Glutamatergic neuron (in vitro differentiated cells): ENCODE measurements at regions not wholly inside any gene's neighbourhood (a gene's known extent, or its start where the extent isn't known, plus 50 kb on each side); places are given as distances from the start of the nearest gene placed in this dataset.

Experiments used
- DNase-seq: peaks from one replicate; pipeline ENCODE4 v3.0.0; 2022
- H3K27ac Mint-ChIP-seq: one replicate; pipeline ENCODE4 v1.8.0; 2020; ENCODE audit warnings: mild to moderate bottlenecking, mixed read lengths, inconsistent platforms; ENCODE audit not compliant: unreplicated experiment
- H3K27me3 Mint-ChIP-seq: one replicate; pipeline ENCODE4 v1.8.0; 2020; ENCODE audit warnings: mild to moderate bottlenecking, moderate library complexity, mixed read lengths, inconsistent platforms; ENCODE audit not compliant: unreplicated experiment
- H3K36me3 Mint-ChIP-seq: one replicate; pipeline ENCODE4 v1.8.0; 2020; ENCODE audit warnings: mild to moderate bottlenecking, mixed read lengths, inconsistent platforms; ENCODE audit not compliant: unreplicated experiment
- H3K4me1 Mint-ChIP-seq: one replicate; pipeline ENCODE4 v1.8.0; 2020; ENCODE audit warnings: mild to moderate bottlenecking, low read depth, mixed read lengths, inconsistent platforms; ENCODE audit not compliant: unreplicated experiment
- H3K4me3 Mint-ChIP-seq: one replicate; pipeline ENCODE4 v1.8.0; 2020; ENCODE audit warnings: mild to moderate bottlenecking, mixed read lengths, inconsistent platforms; ENCODE audit not compliant: unreplicated experiment
- H3K9me3 Mint-ChIP-seq: one replicate; pipeline ENCODE4 v1.8.0; 2020; ENCODE audit warnings: mild to moderate bottlenecking, moderate library complexity, mixed read lengths, inconsistent platforms; ENCODE audit not compliant: unreplicated experiment
- TF ChIP-seq, protein P1 (sequence below): fragments of 200-600 bp; sonication (generic); IDR thresholded peaks from one replicate; pipeline ENCODE4 v1.5.0; 2021; ENCODE audit not compliant: partially characterized antibody, unreplicated experiment

DNA sequence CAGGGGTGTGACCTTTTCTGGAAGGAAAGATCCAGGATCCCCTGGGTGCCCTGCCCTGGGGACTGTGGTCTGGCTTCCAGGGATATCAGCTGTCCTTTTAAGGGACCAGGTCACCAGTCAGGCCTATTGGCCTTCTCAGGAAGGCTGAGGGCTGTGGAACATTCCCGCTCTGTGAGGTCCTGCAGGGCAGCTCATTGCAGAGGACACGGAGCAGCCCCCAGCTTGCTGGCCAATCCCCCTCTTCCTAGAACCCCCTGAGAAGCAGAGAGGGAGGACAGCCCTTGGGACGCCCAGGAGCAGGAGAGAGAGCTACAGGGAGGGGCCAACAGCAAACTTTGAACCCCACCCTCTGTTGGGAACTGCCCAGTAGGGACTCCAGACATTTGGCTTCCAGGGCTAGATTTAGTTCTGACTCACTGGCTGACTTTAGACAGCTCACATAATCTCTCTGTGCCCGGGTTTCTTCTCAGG lies 67.9 kb upstream of the COL13A1 start:
- Mint-ChIP-seq H3K4me1 (no peaks in the 10 kb centered on the region), H3K9me3 (peaks cover 10% of the 10 kb centered on the region), H3K36me3 (no peaks in the 10 kb centered on the region), H3K27ac (no peak overlapping the region), H3K27me3 (peaks cover 2% of the 10 kb centered on the region), H3K4me3 (no peak overlapping the region)
- TF ChIP-seq, protein P1, sequence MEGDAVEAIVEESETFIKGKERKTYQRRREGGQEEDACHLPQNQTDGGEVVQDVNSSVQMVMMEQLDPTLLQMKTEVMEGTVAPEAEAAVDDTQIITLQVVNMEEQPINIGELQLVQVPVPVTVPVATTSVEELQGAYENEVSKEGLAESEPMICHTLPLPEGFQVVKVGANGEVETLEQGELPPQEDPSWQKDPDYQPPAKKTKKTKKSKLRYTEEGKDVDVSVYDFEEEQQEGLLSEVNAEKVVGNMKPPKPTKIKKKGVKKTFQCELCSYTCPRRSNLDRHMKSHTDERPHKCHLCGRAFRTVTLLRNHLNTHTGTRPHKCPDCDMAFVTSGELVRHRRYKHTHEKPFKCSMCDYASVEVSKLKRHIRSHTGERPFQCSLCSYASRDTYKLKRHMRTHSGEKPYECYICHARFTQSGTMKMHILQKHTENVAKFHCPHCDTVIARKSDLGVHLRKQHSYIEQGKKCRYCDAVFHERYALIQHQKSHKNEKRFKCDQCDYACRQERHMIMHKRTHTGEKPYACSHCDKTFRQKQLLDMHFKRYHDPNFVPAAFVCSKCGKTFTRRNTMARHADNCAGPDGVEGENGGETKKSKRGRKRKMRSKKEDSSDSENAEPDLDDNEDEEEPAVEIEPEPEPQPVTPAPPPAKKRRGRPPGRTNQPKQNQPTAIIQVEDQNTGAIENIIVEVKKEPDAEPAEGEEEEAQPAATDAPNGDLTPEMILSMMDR = no peak
- no peak for DNase-seq

DNA sequence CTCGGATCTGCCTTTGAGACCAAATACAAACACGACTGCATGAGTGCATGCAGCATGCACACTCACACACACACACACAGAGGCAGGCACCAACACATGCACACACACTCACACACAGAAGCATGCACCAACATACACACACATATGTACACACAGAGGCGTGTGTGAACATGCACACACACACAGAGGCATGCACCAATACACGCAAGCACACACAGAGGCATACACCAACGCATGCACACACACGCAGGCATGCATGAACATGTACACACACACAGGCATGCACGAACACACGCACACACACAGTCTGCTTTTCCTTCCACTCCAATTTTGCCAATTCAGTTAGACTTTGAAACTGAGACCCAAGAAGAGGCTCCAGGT lies 67.3 kb upstream of the COL13A1 start:
- Mint-ChIP-seq H3K36me3 (no peaks in the 10 kb centered on the region), H3K9me3 (peaks cover 11% of the 10 kb centered on the region), H3K4me1 (no peaks in the 10 kb centered on the region), H3K27ac (no peak overlapping the region), H3K27me3 (peaks cover 4% of the 10 kb centered on the region), H3K4me3 (no peak overlapping the region)
- TF ChIP-seq, protein P1 = no peak
- DNase-seq = no peak

DNA sequence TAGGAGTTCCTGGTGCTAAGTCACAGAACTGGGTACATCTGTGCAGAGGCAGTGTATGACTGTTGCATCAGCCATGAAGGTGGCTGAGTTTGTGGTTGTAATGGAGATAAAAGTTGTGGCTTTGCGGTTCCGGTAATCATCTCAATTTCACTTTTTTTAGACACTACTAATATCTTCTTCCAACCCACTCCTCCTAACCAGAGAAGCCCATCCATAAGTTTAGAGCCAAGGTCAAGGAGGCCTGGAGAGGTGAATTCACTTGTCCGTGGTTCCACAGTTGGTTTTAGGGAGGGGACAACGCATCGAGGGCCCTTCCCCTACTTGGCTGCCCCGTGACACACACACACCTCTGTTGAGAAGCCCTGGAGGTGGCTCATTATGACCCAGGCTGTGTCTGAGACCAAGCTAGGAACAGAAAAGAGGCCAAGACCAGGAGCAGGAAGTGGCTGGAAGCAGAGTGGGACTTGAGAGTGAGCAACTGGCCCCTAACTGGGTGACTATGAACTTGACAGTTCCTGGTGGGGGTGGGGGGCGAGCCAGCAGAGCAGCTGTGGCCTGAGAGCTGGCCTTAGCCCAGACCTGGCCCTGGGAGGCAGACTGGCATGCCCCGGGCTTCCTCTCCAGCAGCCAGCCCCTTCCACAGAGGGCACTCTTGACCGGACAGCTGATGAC lies 66.8 kb upstream of the COL13A1 start:
- no peaks in the 10 kb centered on the region for H3K36me3 Mint-ChIP-seq
- peaks cover 4% of the 10 kb centered on the region for H3K27me3 Mint-ChIP-seq
- DNase-seq = no peak
- peaks cover 11% of the 10 kb centered on the region for H3K9me3 Mint-ChIP-seq
- no peaks in the 10 kb centered on the region for H3K4me1 Mint-ChIP-seq
- H3K27ac Mint-ChIP-seq = no peak overlapping the region
- TF ChIP-seq, protein P1 = no peak
- H3K4me3 Mint-ChIP-seq = no peak overlapping the region

DNA sequence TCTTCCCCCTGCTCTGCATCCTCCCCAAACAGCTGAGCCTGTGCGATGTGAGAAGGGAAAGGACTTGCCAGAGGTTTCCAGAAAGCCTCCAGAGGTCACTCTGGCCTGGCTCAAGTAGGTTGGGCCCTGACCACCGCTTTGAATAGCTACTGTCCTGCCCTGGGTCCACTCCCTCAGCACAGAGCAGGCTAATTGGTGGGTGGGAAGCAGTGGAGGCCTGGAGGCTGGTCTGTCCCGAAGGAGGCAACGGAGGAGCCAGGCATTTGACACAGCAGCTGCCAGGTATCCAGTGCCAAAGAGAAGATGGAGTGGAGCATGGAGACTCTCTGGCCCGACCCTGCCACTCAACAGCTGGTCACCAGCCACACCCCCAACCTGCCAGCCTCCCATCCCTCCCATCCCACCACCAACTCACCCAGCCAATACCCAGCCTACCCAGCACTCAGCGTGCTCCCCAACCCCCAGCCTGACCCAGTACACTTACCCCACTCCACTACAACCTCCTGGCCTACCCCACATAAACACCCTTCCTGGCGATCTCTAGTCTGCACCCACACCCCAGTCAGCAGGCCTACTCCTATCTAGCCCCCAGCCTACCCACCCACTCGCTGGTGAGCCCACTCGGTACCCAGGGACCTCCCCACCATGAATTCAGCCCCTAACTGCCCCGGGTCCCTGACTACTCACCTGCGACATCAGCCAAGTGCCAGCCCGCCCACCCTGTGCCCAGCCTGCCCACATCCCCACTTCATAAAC lies 64.6 kb upstream of the COL13A1 start:
- TF ChIP-seq, protein P1 = no peak
- Mint-ChIP-seq H3K27me3 (peaks cover 2% of the 10 kb centered on the region), H3K4me3 (no peak overlapping the region), H3K27ac (no peak overlapping the region), H3K36me3 (no peaks in the 10 kb centered on the region), H3K4me1 (peaks cover 2% of the 10 kb centered on the region), H3K9me3 (peaks cover 11% of the 10 kb centered on the region)
- DNase-seq = no peak

DNA sequence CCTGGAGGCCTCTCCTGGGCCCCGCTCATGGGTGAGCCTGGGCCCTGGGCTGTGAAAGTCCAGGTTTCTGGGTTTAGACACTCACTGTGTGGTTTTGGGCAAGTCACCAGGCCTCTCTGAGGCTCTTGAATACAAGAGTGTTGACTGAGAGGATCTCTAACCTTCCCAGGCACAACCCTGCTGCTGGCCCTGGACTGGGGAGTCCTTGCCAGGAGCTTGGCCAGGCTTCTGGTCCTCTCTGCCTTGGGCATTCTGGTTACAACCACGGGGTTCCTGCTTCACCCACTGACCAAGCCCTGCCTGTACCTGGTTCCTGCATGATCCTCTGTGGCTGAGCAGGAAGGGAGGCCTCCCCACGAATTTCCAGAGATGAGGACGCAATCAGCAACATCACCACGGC lies 63.6 kb upstream of the COL13A1 start:
- DNase-seq = no peak
- no peaks in the 10 kb centered on the region for H3K36me3 Mint-ChIP-seq
- H3K27me3 Mint-ChIP-seq = peaks cover 2% of the 10 kb centered on the region
- peaks cover 2% of the 10 kb centered on the region for H3K4me1 Mint-ChIP-seq
- TF ChIP-seq, protein P1 = no peak
- peaks cover 10% of the 10 kb centered on the region for H3K9me3 Mint-ChIP-seq
- H3K4me3 Mint-ChIP-seq = no peak overlapping the region
- no peak overlapping the region for H3K27ac Mint-ChIP-seq
